Activated CD8-positive, alpha-beta memory T cell treated with anti-CD3 and anti-CD28 coated beads for 36 hours (primary cell): ENCODE measurements at regions not wholly inside any gene's neighbourhood (a gene's known extent, or its start where the extent isn't known, plus 50 kb on each side); places are given as distances from the start of the nearest gene placed in this dataset.
"Not testable (repeated sequence)": the region's sequence is repeated elsewhere in the genome, so short reads cannot be mapped to it uniquely, and the experiment has no call there.

ENCODE experiments used
- CTCF ChIA-PET: fragments of 350-600 bp; sonication (Branson Sonifier 250); formaldehyde crosslinking; loops from one replicate; lab custom pipeline; 2021; ENCODE audit warnings: antibody characterized with exemption; lab: Charles Lee
- POLR2A ChIA-PET: fragments of 350-600 bp; sonication (Branson Sonifier 250); formaldehyde crosslinking; loops from one replicate; lab custom pipeline; 2021; ENCODE audit warnings: antibody characterized with exemption; lab: Charles Lee

DNA sequence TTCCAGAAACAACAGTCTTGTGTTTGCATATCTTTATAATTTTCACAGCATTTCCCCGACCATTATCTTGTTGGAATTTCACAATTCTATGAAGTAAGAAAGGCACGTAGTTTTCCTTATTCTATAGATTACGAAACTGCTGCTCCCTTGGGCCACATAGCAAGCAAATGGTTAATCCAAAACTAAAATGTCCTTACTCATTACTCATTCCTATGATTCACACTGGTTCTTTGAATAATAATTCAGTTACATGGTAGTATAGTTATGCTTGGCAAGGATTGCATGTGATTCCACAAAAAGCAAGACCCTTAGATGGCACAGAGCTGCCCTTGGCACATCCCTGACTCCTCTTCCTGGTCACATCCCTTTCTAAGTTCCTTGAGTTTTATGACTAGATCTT is 51.2 kb downstream of the OR13H1 start:
- ChIA-PET CTCF (no interaction called here), POLR2A (no interaction called here)

DNA sequence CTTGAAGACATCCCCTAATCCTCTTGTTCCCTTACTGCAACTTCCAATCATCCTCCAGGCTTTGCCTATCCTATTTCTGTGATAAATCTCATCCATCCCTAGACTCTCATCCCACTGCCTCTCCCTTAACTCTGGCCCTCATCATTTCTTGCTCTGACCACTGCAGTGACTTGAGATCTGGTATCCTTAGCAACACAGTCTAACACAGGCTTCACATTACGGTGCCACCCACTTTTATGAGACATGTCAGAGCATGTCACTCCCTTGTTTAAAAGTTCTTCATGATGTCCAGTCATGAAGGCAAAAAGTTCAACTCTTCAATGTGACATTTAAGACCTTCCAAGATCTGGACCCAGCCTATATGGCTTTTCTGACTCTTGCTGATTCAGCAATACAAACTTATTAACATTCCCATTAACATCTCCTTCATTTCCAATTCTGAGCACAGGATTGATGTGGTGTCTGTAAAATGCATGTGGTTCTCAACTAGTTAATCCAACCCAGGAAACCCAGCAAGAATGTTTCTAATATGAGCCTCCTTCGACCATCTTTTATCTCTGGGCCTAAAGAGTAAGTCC is 64.0 kb downstream of the OR13H1 start:
- ChIA-PET POLR2A (no interaction called here), CTCF (no interaction called here)

- ChIA-PET POLR2A (no interaction called here), CTCF (no interaction called here)
Observed at GRCh38 chrX:131609480-131609879, 65.6 kb downstream of the OR13H1 start.

DNA sequence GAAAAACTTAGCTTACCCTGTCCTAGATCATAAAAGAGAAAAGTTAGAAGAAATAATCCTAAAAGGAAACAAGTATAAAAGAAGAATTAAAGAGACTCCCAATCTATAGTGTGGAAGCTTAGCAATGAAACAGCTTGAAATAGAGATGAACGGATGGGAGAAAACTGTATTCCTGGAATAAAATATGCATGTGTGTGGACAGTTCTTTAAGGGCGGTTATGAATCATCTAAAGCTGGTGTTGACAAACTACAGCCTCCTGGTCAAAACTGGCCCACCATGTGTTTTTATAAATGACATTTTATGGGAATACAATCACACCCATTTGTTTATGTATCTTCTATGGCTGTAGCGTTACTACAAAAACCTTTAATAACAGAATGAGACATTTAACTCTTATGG is 69.4 kb downstream of the OR13H1 start:
- CTCF ChIA-PET: no interaction called here
- POLR2A ChIA-PET: no interaction called here

DNA sequence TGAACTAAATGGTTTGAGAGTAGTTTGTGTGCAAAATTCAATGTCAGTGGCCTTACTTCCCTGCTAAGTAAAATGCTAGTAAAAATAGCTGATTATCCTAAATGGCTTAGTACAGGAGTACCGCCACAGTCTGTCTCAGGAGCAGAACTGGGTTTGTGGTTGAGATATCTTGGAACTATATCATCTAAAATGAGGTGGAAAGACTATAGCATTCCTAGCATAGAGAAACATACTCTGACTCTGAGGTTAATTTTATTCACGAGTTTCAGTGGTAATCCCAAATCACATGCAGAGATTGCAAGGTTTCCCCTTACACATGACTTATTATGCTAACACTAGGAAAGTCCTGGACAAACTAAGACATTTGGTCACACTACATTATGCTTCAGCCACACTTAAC is 70.4 kb downstream of the OR13H1 start:
- POLR2A ChIA-PET: no interaction called here
- CTCF ChIA-PET: no interaction called here

GRCh38 chrX:131617182-131617581 is 73.3 kb downstream of the OR13H1 start:
- POLR2A ChIA-PET: no interaction called here
- CTCF ChIA-PET: no interaction called here

GRCh38 chrX:131621650-131622049 is 77.8 kb downstream of the OR13H1 start:
- ChIA-PET CTCF (interaction anchor here (1.0 kb wide), 1 partner anchor 11 kb away, joined by 3 read pairs; no protein-coding TSS in a partner anchor), POLR2A (no interaction called here)

DNA sequence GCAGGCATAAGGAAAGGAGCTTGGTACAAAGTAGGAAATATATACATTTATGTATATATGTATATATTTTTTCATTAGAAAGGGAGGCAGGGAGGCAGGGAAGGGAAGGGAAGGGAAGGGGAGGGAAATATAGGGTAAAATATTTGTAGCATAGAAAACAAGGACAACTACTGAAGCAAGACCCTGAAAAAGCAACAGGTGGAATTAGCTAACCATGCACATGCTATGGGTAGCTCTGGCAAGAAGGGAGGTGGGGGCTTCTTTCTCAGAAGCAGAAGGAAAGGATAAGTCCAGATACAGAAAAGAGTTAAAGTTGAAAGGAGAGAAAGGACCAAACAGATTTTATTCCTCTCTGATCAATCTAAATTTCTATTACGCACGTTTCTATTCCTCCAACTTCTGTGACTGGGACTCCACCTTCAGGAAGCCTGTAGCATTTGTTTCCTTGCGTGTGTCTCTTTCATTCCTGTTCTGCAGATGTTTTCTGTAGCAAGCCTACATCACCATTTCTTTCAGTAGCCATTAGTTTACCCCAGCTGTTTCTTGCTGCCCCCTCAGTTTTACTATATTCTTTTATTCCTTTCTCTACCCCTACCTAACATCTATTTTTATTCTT is 82.9 kb downstream of the OR13H1 start:
- CTCF ChIA-PET: no interaction called here
- POLR2A ChIA-PET: no interaction called here

- ChIA-PET POLR2A (no interaction called here), CTCF (no interaction called here)
Observed at GRCh38 chrX:131630534-131630933, 86.7 kb downstream of the OR13H1 start.

- ChIA-PET CTCF (interaction anchor here (0.8 kb wide), 1 partner anchor 11 kb away, joined by 3 read pairs; no protein-coding TSS in a partner anchor), POLR2A (no interaction called here)
Observed at GRCh38 chrX:131633285-131633917, 89.5 kb downstream of the OR13H1 start.

- POLR2A ChIA-PET: no interaction called here
- CTCF ChIA-PET: no interaction called here
Observed at GRCh38 chrX:131634900-131635299, 91.0 kb downstream of the OR13H1 start.

- POLR2A ChIA-PET: no interaction called here
- CTCF ChIA-PET: no interaction called here
Observed at GRCh38 chrX:131646106-131646505, 102.2 kb downstream of the OR13H1 start.

- ChIA-PET POLR2A (no interaction called here), CTCF (no interaction called here)
Observed at GRCh38 chrX:131649741-131650140, 105.9 kb downstream of the OR13H1 start.

- ChIA-PET POLR2A (no interaction called here), CTCF (no interaction called here)
Observed at GRCh38 chrX:131650637-131651410, 107.0 kb downstream of the OR13H1 start.

DNA sequence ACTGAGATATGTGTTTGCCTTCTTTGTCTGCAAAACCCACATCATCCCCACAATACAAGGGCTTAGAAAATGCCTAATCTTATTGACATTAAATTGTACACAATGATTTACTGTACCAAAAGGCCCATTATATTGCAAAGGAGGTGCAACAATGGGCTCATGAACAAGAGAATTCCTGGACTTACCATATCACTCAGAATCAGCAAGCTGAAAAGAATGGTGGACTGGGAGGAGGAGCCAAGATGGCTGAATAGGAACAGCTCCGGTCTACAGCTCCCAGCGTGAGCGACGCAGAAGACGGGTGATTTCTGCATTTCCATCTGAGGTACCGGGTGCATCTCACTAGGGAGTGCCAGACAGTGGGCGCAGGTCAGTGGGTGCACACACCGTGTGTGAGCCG is 119.9 kb downstream of the OR13H1 start:
- POLR2A ChIA-PET, CTCF ChIA-PET: not testable (repeated sequence)

DNA sequence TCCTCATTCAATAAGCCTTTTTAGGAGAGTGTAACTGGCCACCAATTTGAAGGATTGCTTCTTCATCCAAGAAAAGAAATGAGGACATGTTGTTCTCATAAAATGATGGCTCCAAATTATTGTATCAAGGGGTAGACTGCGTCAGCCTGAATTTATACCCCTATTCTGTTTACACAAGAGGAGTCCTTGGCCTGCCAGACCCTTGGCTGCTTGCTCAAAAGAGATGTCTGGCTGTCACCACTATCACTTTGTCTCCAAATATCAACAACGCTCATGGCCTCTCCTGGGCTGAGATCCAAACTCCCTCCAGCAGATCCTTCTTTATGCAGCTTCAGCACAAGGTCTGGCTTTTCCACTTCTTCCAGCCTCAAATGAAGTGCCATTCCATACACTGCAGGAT is 127.9 kb downstream of the OR13H1 start:
- ChIA-PET CTCF (no interaction called here), POLR2A (no interaction called here)

DNA sequence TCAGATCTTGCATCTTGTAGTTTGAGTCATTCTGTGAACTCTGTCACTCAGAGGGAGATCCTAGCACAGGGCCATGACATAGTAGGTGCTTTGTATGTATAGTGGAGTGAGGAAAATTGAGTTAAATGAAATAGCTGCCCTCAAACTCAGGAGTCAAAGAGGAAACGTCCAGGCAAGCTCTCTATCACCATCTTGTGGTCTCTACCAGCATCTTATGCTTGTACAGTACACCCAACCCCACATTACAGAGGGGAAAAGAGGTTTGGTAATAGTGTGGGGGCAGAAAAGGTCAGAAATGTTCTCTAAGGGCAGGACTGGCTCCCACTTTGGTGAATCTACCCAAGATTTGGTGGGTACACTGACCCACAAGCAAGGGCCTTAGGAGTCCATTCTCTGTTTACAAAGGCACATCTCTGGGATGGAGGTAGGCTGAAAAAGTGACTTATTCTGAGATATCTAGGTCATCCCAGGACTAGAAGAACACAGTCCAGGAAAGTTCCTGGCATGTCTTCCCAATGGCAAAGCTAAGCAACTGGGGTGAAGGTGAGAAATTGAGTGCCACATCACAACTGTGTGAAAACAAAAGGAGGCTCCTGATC is 131.8 kb downstream of the OR13H1 start:
- CTCF ChIA-PET: no interaction called here

DNA sequence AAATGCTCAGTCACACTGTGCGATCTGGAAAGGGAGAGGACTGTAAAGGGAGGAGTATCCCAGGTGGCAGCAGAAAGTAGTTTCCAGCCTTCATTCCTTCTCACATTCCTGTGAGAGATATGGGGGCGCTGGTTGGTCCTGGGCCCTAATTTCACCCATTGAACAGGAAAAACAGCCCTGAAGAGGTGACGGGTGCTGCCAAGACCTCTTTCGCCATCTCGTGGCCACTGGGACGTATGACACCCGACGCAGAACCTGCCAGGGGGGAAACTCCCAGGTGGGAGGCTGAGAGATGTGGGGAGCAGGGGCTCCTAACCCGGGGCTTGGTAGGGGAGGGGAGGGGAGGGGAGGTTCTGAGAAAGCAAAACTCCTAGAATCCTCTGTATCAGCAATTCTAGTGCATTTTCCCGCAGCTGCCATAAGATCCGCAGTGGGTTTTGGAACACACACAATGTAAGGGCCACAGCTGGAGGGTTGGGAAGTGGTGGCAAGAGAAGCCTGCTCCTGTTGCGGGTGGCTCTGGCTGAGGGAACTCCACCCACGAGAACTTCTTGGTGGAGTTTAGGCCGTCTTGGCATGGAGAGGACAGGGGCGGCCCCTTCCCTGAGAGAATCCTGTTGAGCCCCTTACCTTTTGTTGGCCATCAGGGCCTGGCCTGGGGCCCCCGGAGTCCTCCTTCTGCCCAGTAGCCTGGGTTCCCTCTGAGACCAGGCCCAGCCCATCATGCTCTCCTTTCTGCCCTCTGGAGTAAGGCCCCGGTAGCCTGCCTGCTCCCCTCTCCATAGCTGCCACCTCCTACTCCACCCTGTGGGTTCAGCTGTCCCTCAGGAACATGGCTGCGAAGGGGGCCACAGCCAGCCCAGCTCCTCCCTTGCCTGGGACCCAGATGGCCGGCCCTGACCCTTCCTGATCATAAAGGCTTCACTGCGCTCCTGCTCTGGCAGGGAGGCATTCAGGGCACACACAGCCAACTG is 134.1 kb downstream of the OR13H1 start:
- CTCF ChIA-PET: no interaction called here
- POLR2A ChIA-PET: no interaction called here

More for the DNA sequence above, 131.8 kb downstream of the OR13H1 start:
- POLR2A ChIA-PET: no interaction called here

- POLR2A ChIA-PET, CTCF ChIA-PET: not testable (repeated sequence)
Observed at GRCh38 chrX:131682735-131683134, 138.9 kb downstream of the OR13H1 start.
